GM12878 (cell line): ENCODE measurements at regions not wholly inside any gene's neighbourhood (a gene's known extent, or its start where the extent isn't known, plus 50 kb on each side); places are given as distances from the start of the nearest gene placed in this dataset.

Experiments used
- ATAC-seq: fragments of 200-7000 bp; cut with Tn5 transposase; 3 replicates; pipeline ENCODE4 v1.9.1; 2020; ENCODE audit warnings: mild to moderate bottlenecking, moderate library complexity
- BruUV-seq: library from RNA; stranded (reverse); fragments of 400-500 nt; replicated peaks from 2 replicates; lab custom pipeline; 2021; lab: Mats Ljungman, UMichigan
- CTCF ChIA-PET: fragments of 300-600 bp; sonication (Branson Sonifier 250); formaldehyde crosslinking; extraction: SDS; loops from one replicate; lab custom pipeline; 2021; ENCODE audit warnings: inconsistent platforms; lab: Yijun Ruan, JAX
- POLR2A ChIA-PET: fragments of 350-600 bp; formaldehyde crosslinking; extraction: SDS; loops from one replicate; lab custom pipeline; 2021; ENCODE audit warnings: inconsistent platforms; lab: Charles Lee
- RAD21 ChIA-PET: fragments of 300-600 bp; sonication (Branson Sonifier 250); formaldehyde crosslinking; loops from one replicate; lab custom pipeline; 2023; ENCODE audit warnings: antibody characterized with exemption; ENCODE audit not compliant: unreplicated experiment; lab: Charles Lee
- SMC1A ChIA-PET: fragments of 300-600 bp; sonication (Branson Sonifier 250); formaldehyde crosslinking; loops from one replicate; lab custom pipeline; 2023; ENCODE audit not compliant: unreplicated experiment, uncharacterized antibody; lab: Charles Lee
- DNase-seq: peaks from one replicate; pipeline ENCODE4 v3.0.0-alpha.2; 2011; ENCODE audit warnings: low read depth, low spot score
- FAIRE-seq: peaks from 3 replicates; lab custom pipeline; 2011; peaks lifted over from hg19 to GRCh38; lab: Jason Lieb, UNC
- H2AFZ ChIP-seq: 2 replicates; pipeline ENCODE4 v1.6.0; 2011; ENCODE audit warnings: low read depth, low read length, control low read depth; ENCODE audit not compliant: control insufficient read depth
- H3K27ac ChIP-seq: 2 replicates; pipeline ENCODE4 v1.5.1; 2011; ENCODE audit warnings: control low read depth; ENCODE audit not compliant: control insufficient read depth, insufficient read depth
- H3K27me3 ChIP-seq, 2 experiments: replicated peaks in 1 of 2; 2 replicates each; pipeline versions ENCODE4 v1.6.0 to v1.6.1; 2011; ENCODE audit warnings: low read length in 1 of 2; ENCODE audit not compliant: control insufficient read depth in 2 of 2, insufficient read depth in 2 of 2
- H3K36me3 ChIP-seq, 2 experiments: 2 replicates each; pipeline ENCODE4 v1.5.1; 2011; ENCODE audit warnings: low read length in 1 of 2; ENCODE audit not compliant: control insufficient read depth in 2 of 2, insufficient read depth in 2 of 2
- H3K4me1 ChIP-seq: 2 replicates; pipeline ENCODE4 v1.6.1; 2011; ENCODE audit warnings: mild to moderate bottlenecking, low read length, moderate library complexity, mixed read lengths; ENCODE audit not compliant: control insufficient read depth, insufficient read depth
- H3K4me2 ChIP-seq: 2 replicates; pipeline ENCODE4 v1.6.0; 2011; ENCODE audit warnings: control low read depth; ENCODE audit not compliant: control insufficient read depth, insufficient read depth
- H3K4me3 ChIP-seq: fragments of 200-600 bp; sonication (generic); 2 replicates; pipeline ENCODE4 v1.5.1; 2016
- H3K79me2 ChIP-seq: 2 replicates; pipeline ENCODE4 v1.6.0; 2011; ENCODE audit warnings: low read length; ENCODE audit not compliant: control insufficient read depth, insufficient read depth
- H3K9ac ChIP-seq: 2 replicates; pipeline ENCODE4 v1.8.0; 2011; ENCODE audit warnings: low read length, control low read depth, mixed read lengths; ENCODE audit not compliant: control insufficient read depth, insufficient read depth
- H3K9me3 ChIP-seq: replicated peaks from 3 replicates; pipeline ENCODE4 v1.5.1; 2011; ENCODE audit warnings: mild to moderate bottlenecking, low read length; ENCODE audit not compliant: control insufficient read depth, insufficient read depth
- H4K20me1 ChIP-seq: 2 replicates; pipeline ENCODE4 v1.6.0; 2011; ENCODE audit not compliant: control insufficient read depth, insufficient read depth
- BCL11A ChIP-seq: IDR thresholded peaks from 2 replicates; pipeline ENCODE4 v1.6.1; 2011; ENCODE audit warnings: low read depth, low read length
- BRCA1 ChIP-seq: IDR thresholded peaks from 2 replicates; pipeline ENCODE4 v1.6.1; 2011; ENCODE audit warnings: low read depth, low read length, improper control_type of control experiment
- CHD1 ChIP-seq: IDR thresholded peaks from 2 replicates; pipeline ENCODE4 v1.6.1; 2012; ENCODE audit warnings: low read depth, low read length, improper control_type of control experiment
- E4F1 ChIP-seq: fragments of 450-650 bp; IDR thresholded peaks from 2 replicates; pipeline ENCODE4 v1.6.1; 2018; ENCODE audit warnings: borderline replicate concordance, mild to moderate bottlenecking; ENCODE audit not compliant: partially characterized antibody
- HDGF ChIP-seq: fragments of 450-650 bp; IDR thresholded peaks from 2 replicates; pipeline ENCODE4 v1.6.1; 2016; ENCODE audit warnings: antibody characterized with exemption
- HSF1 ChIP-seq: fragments of 150-350 bp; IDR thresholded peaks from 2 replicates; pipeline ENCODE4 v1.6.1; 2014; ENCODE audit warnings: mild to moderate bottlenecking, low read depth, low read length
- IKZF1 ChIP-seq: fragments of 450-650 bp; conservative IDR thresholded peaks from 2 replicates; pipeline ENCODE4 v1.6.1; 2017; ENCODE audit warnings: antibody characterized with exemption, mild to moderate bottlenecking
- MYB ChIP-seq: fragments of 150-350 bp; IDR thresholded peaks from 2 replicates; pipeline ENCODE4 v1.6.1; 2014; ENCODE audit warnings: mild to moderate bottlenecking, low read depth, low read length, borderline replicate concordance
- MYC ChIP-seq: IDR thresholded peaks from 2 replicates; pipeline ENCODE4 v1.6.1; 2011; ENCODE audit warnings: mild to moderate bottlenecking, low read length, moderate library complexity, inconsistent platforms; ENCODE audit not compliant: insufficient read depth, insufficient replicate concordance, insufficient read length, severe bottlenecking
- RFX5 ChIP-seq: IDR thresholded peaks from 2 replicates; pipeline ENCODE4 v1.6.1; 2011; ENCODE audit warnings: low read depth, low read length, improper control_type of control experiment
- SMAD5 ChIP-seq: IDR thresholded peaks from 2 replicates; pipeline ENCODE4 v1.6.1; 2016; ENCODE audit warnings: antibody characterized with exemption, low read depth
- SREBF1 ChIP-seq: IDR thresholded peaks from 2 replicates; pipeline ENCODE4 v1.6.1; 2012; ENCODE audit warnings: mild to moderate bottlenecking, low read length
- TCF3 ChIP-seq: IDR thresholded peaks from 2 replicates; pipeline ENCODE4 v1.6.1; 2012; ENCODE audit warnings: low read depth, mild to moderate bottlenecking, low read length, borderline replicate concordance; ENCODE audit not compliant: insufficient read depth
- WRNIP1 ChIP-seq: IDR thresholded peaks from 2 replicates; pipeline ENCODE4 v1.6.1; 2011; ENCODE audit warnings: low read depth, low read length, improper control_type of control experiment, borderline replicate concordance
- ZBED1 ChIP-seq: IDR thresholded peaks from 2 replicates; pipeline ENCODE4 v1.6.1; 2016; ENCODE audit warnings: borderline replicate concordance
- ZNF217 ChIP-seq: fragments of 450-650 bp; IDR thresholded peaks from 2 replicates; pipeline ENCODE4 v1.6.1; 2017; ENCODE audit warnings: antibody characterized with exemption, mild to moderate bottlenecking
- WGBS: methylation state at CpG from one replicate; pipeline ENCODE4 v1.1.6; 2016; ENCODE audit warnings: low lambda C conversion rate; ENCODE audit not compliant: insufficient replicate concordance, insufficient coverage; ENCODE audit errors: missing lambda C conversion rate; 5-methylcytosine and 5-hydroxymethylcytosine counted together
- in situ Hi-C: fragments of 300-500 bp; cut with MboI; formaldehyde crosslinking; loops from 9 replicates; pipeline ENCODE4 v1.14.3; 2018; ENCODE audit warnings: mixed read lengths
- intact Hi-C: fragments of 100-400 bp; cut with micrococcal nuclease; formaldehyde crosslinking; loops from one replicate; pipeline ENCODE4 v1.14.2; 2022; ENCODE audit not compliant: unreplicated experiment

- TF ChIP-seq SMAD5 (no peak), ZNF217 (no peak), HDGF (no peak), MYB (no peak)
These were observed 535.6 kb upstream of the ZFP42 start (continued) for GRCh38 chr4:187460016-187460415.

- no TSS peak for BruUV-seq
- H3K27me3 ChIP-seq, result no peaks in the 10 kb centered on the region
- H3K79me2 ChIP-seq, result no peaks in the 10 kb centered on the region
- no peak overlapping the region for H2AFZ ChIP-seq
- no peak overlapping the region for H3K27ac ChIP-seq
- no peak for FAIRE-seq
- no peaks in the 10 kb centered on the region; the same call in 2 of the 3 replicates for H3K9me3 ChIP-seq
- no peak overlapping the region for H3K4me3 ChIP-seq
- H3K4me2 ChIP-seq, result no peak overlapping the region
- ATAC-seq, result no peak
- in situ Hi-C loops, result no loop called here
- no peak for TF ChIP-seq BCL11A
- SMC1A ChIA-PET, result no interaction called here
- no peak for DNase-seq
- POLR2A ChIA-PET, result no interaction called here
- CTCF ChIA-PET, result no interaction called here
- no peaks in the 10 kb centered on the region for H3K36me3 ChIP-seq
- intact Hi-C loops, result no loop called here
- H4K20me1 ChIP-seq, result no peaks in the 10 kb centered on the region
- H3K4me1 ChIP-seq, result no peaks in the 10 kb centered on the region
- H3K9ac ChIP-seq, result no peak overlapping the region
- RAD21 ChIA-PET, result no interaction called here
These were observed 531.0 kb upstream of the ZFP42 start for GRCh38 chr4:187464573-187464972.

DNA sequence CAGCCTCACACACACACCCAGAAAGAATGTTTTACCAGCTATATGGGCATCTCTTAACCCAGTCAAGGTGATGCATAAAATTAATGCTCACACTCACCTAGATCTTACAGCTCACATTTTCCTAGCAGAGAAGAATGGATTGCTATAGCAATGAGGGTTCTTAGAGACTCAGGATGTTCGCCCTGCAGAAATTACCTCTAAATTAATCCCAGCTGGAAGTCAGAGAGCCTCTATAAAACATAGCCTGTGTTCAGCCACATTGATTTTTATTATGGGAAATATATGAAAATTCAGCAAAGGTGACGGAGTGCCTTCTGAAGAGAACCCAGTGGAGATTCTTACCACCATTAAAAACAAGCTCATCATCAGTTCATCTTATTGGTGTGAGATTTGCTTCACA lies 528.3 kb upstream of the ZFP42 start:
- Histone ChIP-seq H3K9me3 (no peaks in the 10 kb centered on the region; the same call in 2 of the 3 replicates), H3K27ac (no peak overlapping the region), H4K20me1 (no peaks in the 10 kb centered on the region), H2AFZ (no peak overlapping the region), H3K4me1 (no peaks in the 10 kb centered on the region), H3K36me3 (no peaks in the 10 kb centered on the region), H3K4me3 (no peak overlapping the region), H3K4me2 (no peak overlapping the region), H3K27me3 (no peaks in the 10 kb centered on the region), H3K79me2 (no peaks in the 10 kb centered on the region), H3K9ac (no peak overlapping the region)
- ChIA-PET SMC1A (no interaction called here), CTCF (no interaction called here), POLR2A (no interaction called here), RAD21 (no interaction called here)
- intact Hi-C loops (no loop called here), in situ Hi-C loops (no loop called here)
- BruUV-seq, result no TSS peak
- DNase-seq (no peak), FAIRE-seq (no peak), ATAC-seq (no peak)
- 26% methylated on average over 2 of the region's 2 CpGs for WGBS
- no peak for TF ChIP-seq RFX5
- TF ChIP-seq CHD1, result no peak
- no peak for TF ChIP-seq TCF3
- TF ChIP-seq IKZF1, result no peak
- TF ChIP-seq SREBF1, result no peak
- no peak for TF ChIP-seq HSF1
- no peak for TF ChIP-seq ZBED1
- TF ChIP-seq BRCA1, result no peak
- TF ChIP-seq E4F1, result no peak
- TF ChIP-seq WRNIP1, result no peak
- TF ChIP-seq MYC, result no peak
